Stimulated activated CD8-positive, alpha-beta memory T cell treated with anti-CD3 and anti-CD28 coated beads, Interleukin-7, amount 100 ng/mL, for 1 hour (primary cell): ENCODE measurements at regions not wholly inside any gene's neighbourhood (a gene's known extent, or its start where the extent isn't known, plus 50 kb on each side); places are given as distances from the start of the nearest gene placed in this dataset.
"Not testable (repeated sequence)": the region's sequence is repeated elsewhere in the genome, so short reads cannot be mapped to it uniquely, and the experiment has no call there.

Experiments
- DNase-seq, 2 donors: peaks; one replicate each; pipeline ENCODE4 v3.0.0-alpha.2; 2020; ENCODE audit warnings: low read depth in 2 of 2

GRCh38 chr20:56766528-56766927 lies 137.4 kb downstream of the TFAP2C start:
- DNase-seq = no peak

- no peak for DNase-seq
Observed at GRCh38 chr20:56769921-56770600, 141.0 kb downstream of the TFAP2C start.

- no peak for DNase-seq
Observed at GRCh38 chr20:56773749-56774148, 144.6 kb downstream of the TFAP2C start.

GRCh38 chr20:56774873-56775272 lies 145.8 kb downstream of the TFAP2C start:
- no peak for DNase-seq

- DNase-seq = no peak
Observed at GRCh38 chr20:56776345-56776744, 147.2 kb downstream of the TFAP2C start.

GRCh38 chr20:56778765-56779195 lies 149.7 kb downstream of the TFAP2C start:
- no peak for DNase-seq

GRCh38 chr20:56779452-56780143 lies 150.5 kb downstream of the TFAP2C start:
- DNase-seq = no peak

GRCh38 chr20:56780266-56780665 lies 151.2 kb downstream of the TFAP2C start:
- no peak for DNase-seq

- DNase-seq = no peak
Observed at GRCh38 chr20:56781108-56781739, 152.1 kb downstream of the TFAP2C start.

- not testable (repeated sequence) for DNase-seq
Observed at GRCh38 chr20:56781987-56782560, 153.0 kb downstream of the TFAP2C start.

GRCh38 chr20:56782814-56783213 lies 153.7 kb downstream of the TFAP2C start:
- not testable (repeated sequence) for DNase-seq

- DNase-seq = no peak
Observed at GRCh38 chr20:56783826-56784225, 154.7 kb downstream of the TFAP2C start.

- DNase-seq = no peak
Observed at GRCh38 chr20:56786503-56786902, 157.4 kb downstream of the TFAP2C start.

GRCh38 chr20:56788041-56788670 lies 159.1 kb downstream of the TFAP2C start:
- DNase-seq = no peak

GRCh38 chr20:56788671-56789610 lies 159.8 kb downstream of the TFAP2C start:
- no peak for DNase-seq

- no peak for DNase-seq
Observed at GRCh38 chr20:56793916-56794315, 164.8 kb downstream of the TFAP2C start.

GRCh38 chr20:56795492-56795891 lies 166.4 kb downstream of the TFAP2C start:
- DNase-seq = no peak

GRCh38 chr20:56796345-56796744 lies 167.2 kb downstream of the TFAP2C start:
- DNase-seq = no peak

GRCh38 chr20:56797023-56797422 lies 167.9 kb downstream of the TFAP2C start:
- no peak for DNase-seq

GRCh38 chr20:56798634-56799033 lies 169.5 kb downstream of the TFAP2C start:
- no peak for DNase-seq

GRCh38 chr20:56799187-56799586 lies 170.1 kb downstream of the TFAP2C start:
- no peak for DNase-seq
